Dermis microvascular lymphatic vessel endothelial cell (primary cell): ENCODE measurements at regions not wholly inside any gene's neighbourhood (a gene's known extent, or its start where the extent isn't known, plus 50 kb on each side); places are given as distances from the start of the nearest gene placed in this dataset.
A peak's percentile ranks its signal among the peaks of the same experiment; 100 is the strongest.
"Not testable (repeated sequence)": the region's sequence is repeated elsewhere in the genome, so short reads cannot be mapped to it uniquely, and the experiment has no call there.

Experiments
- DNase-seq, 2 donors: peaks; one replicate each; pipeline versions ENCODE4 v3.0.0 to v3.0.0-alpha.2; 2010; ENCODE audit warnings: low read depth in 2 of 2

GRCh38 chr5:60445921-60446320, 254.0 kb downstream of the DEPDC1B start:
- no peak for DNase-seq

- no peak for DNase-seq
Measured at GRCh38 chr5:60445427-60445826, 254.5 kb downstream of the DEPDC1B start.

- DNase-seq: no peak
Measured at GRCh38 chr5:60444661-60445360, 255.2 kb downstream of the DEPDC1B start.

DNA sequence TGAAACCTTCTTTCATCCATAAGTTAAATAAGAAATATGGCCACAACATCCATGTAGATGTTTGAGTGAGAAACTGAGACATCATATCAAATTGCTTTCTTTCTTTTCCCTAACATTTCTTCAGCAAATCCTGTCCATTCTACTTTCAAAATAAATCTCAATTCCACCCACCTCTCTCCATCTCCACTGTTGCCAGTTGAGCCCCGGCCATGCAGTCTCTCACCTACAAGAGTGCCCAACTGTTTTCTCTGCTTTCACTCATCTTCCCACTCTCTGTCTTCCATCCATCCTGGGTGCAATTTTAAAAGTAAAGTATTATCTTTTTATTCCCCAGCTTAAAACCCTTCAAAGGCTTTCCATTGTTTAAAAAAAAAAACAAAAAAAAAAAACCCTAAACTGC, 260.4 kb downstream of the DEPDC1B start:
- no peak for DNase-seq

GRCh38 chr5:60437308-60437707, 262.7 kb downstream of the DEPDC1B start:
- DNase-seq: no peak

DNA sequence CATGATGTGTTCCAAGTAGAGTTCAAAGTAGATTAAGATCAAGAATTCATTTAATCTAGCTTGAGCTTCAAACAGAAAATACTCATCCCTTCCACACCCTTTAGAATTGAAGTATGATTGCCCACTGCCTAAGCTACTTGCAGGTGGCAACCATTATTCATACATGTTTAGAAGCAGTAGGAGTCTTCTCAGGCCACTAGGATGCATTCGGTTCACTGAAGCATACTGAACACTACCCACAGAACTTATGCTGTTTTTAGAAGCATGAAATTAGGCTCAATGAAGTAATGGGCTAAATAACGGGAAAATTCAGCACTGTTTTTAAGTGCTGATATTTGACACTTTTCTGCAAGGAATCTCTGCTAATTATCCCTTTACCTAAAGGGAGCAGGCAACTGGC, 263.4 kb downstream of the DEPDC1B start:
- no peak for DNase-seq

- no peak for DNase-seq
Measured at GRCh38 chr5:60435808-60436207, 264.2 kb downstream of the DEPDC1B start.

DNA sequence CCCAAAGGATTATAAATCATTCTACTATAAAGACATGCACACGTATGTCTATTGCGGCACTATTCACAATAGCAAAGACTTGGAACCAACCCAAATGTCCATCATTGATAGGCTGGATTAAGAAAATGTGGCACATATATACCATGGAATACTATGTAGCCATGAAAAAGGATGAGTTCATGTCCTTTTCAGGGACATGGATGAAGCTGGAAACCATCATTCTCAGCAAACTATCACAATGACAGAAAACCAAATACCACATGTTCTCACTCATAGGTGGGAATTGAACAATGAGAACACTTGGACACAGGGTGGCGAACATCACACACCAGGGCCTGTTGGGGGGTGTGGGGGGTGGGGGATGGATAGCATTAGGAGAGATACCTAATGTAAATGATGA, 273.8 kb downstream of the DEPDC1B start:
- not testable (repeated sequence) for DNase-seq

DNA sequence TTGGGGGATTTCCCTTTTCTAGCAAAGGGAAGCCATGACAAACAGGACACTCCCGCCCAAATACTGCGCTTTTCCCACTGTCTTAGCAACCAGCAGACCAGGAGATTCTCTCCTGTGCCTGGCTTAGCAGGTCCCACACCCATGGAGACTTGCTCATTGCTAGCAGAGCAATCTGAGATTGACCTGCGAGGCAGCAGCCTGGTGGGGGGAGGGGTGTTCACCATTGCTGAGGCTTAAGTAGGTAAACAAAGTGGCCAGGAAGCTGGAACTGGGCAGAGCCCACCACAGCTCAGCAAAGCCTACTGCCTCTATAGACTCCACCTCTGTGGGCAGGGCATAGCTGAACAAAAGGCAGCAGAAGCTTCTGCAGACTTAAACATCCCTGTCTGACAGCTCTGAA, 279.2 kb downstream of the DEPDC1B start:
- DNase-seq: not testable (repeated sequence)

DNA sequence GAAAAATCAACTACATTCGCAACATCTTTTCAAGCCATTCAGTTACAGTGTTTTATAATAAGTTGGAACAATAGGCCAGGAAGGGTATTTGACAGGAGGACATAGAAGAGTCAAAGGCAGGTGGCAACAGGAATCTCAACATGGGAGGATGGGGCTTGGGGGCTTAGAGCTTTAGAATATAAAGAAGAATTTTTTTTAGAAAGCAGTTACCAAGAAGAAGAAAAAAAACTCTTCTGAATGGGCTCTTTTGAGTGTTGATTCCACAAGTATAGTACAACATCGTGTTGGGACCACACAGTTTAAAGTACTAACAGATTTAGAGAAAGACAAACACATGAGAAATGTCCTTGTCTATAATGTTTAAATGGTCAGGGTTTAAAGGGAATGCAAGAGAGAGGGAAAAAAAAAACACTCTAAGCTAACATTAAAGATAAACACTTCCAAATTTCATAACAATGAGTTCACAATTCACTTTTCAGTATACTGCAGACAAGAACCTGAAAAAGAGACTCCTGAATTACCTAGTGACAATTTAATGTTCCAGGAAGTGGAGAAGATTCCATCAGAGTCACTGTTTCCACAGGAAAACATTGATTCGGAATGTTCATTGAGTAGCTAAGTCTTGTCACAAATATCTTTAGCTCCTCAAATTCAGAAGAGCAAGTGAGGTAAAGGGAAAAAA, 282.3 kb downstream of the DEPDC1B start:
- peak in 1 of 2 donors; percentile 59 for DNase-seq

- DNase-seq: no peak
Measured at GRCh38 chr5:60415443-60415842, 284.5 kb downstream of the DEPDC1B start.

- no peak for DNase-seq
Measured at GRCh38 chr5:60410427-60410826, 289.5 kb downstream of the DEPDC1B start.

GRCh38 chr5:60404171-60404570, 295.8 kb downstream of the DEPDC1B start:
- no peak for DNase-seq

GRCh38 chr5:60403343-60404006, 296.5 kb downstream of the DEPDC1B start:
- no peak for DNase-seq

DNA sequence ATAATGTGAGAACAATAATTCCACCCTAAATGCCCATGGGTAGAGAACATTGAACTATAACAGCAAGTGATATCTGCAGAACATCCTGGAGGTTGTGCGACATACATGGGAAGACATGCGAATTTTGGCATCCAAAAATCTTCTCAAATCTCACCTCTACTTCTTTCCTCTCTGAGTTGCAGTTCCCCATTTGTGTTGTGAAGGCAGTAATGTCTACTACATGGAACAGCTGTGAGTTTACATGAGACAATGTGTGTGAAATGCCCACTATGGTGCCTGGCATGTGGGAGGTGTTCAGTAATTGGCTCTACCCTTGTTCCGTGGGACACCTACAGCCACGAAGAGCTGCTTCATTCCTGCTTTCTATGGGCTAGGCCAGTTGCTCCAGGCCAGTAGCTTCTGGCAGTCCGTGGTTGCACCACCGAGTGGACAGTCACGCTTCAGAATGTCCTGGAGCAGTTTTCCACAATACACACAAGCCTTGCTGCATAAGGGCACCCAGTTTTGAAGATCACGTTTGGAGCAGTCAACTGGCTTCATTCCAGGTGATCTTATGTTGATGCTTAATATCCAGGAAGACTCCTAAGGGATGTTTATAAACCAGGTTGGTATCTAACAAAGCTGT, 297.7 kb downstream of the DEPDC1B start:
- no peak for DNase-seq

DNA sequence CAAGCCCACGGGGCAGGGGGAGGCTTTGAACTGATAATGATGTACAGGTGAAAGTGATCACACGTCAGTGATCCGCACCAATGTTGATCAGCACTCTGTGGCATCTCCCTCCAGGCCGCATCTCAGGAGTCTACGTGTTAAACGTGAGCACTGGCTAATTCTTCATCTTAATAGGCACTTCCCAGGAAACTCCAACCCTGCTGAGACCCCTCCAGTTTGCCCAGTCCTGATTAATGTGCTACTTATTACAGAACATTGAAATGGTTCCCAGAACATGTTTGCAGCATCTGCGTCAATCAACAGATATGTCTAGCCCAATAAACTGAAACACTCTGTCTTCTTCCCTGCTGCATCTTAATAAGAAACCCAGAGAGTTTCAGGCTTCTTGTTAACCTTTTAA, 298.4 kb downstream of the DEPDC1B start:
- DNase-seq: no peak

DNA sequence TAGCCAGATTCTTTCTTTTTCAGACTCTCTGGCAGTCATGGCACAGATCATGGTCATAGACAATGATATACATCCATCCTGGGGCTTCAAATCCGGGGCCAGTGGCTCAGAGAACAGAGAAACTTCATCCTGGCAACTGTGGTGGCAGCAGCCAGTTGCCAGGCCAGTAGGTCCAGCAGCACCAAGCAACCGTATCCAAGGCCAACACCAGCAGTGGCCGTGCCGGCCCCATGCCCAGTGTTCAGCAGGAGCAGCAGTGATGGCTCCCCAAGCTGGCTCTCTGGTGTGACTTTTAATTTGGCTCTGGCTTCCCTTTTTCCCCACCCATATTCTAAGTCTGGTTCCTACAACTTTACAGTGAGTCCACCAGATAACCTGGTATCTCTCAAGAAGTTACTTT, 300.5 kb downstream of the DEPDC1B start:
- DNase-seq: no peak

DNA sequence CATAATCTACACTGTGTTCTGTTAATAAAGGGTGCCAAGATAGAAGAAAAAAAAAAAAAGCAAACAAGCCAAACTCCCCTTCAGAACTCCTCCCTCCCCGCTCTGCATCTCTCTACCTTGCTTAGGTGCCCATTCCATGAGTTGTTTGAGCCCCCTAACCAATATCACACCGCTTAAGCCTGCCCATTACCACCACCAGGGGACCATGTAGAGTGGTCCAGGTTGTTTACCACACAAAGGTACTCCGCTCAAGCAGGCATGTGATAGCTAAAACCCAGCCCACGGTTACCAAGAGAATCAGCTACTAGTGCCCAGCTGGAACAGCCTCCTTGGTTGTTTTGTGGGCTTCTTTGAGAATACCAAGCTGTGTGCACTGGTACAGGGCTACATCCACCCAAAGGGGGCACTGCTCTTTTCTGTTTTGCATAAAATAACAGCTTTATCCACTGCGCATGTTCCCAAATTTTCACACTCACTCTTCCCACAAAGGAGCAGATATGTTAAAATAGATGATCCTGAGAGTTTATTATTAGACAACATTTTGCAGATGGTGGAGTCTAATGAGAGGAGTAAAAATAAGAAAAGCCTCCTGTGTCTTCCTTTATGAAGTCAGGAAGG, 304.1 kb downstream of the DEPDC1B start:
- DNase-seq: no peak

DNA sequence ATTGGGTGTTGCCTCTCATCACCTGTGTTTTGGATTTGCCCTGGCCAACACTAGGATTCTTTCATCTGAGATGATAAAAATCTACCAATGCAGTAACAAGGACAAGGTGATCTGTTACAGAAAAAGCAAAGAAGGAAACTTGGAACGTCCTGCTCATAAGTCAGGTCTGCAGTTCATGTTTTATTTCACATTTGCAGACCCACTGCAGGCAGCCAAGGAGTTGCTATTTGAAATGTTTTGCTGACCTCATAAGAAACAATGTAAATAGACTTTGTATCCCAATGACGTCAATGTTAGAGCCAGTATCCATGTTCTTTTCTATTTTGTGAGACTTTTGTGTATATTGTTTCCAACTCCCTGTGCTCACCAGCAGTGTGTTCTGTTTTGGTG, 312.9 kb downstream of the DEPDC1B start:
- DNase-seq: no peak

DNA sequence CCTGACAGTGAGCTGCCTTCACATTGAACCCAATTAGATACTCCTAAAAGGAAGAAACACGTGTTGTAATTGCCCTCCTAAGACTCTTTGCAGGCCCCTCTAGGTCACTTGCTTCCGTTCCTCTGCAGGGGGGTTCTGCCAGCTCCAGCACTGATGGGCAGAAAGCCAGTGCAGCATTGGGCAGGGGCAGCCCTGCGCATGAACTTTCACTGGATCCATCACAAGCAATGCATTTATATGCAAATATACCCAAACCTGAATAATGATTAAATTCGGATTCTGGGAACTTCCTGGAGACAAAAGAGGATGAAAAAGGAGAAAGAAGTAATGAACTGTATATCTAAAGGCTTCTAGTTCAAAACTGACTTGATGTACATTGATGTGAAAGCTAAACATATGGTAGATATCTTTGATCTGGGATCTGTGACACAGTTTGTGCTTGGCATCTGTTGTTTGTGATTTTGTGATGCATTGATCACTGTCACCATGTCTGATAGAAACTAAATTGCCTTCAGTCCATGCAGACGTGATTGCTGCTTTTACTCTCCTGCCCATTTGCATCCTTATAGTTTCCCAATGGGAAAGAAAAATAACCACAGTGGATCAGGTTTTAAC, 313.4 kb downstream of the DEPDC1B start:
- DNase-seq: no peak

DNA sequence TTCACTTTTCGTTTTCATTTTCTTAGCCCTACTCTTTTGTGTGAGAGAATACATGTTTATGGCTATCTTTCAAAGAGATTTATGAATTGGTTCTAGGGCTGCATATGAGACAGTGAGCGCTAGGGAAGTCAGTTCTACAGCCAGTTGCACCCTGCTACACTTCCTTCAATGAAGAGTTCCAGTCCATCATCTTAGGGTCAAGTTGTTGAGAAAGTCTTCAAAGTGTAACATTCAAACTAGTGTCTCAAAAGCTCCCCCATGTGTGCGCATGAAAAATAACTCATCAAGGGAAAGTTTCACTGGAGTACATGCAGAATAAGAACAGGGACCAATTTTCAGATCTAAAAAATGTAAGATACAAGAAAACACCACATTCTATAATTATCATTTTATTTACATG, 317.2 kb downstream of the DEPDC1B start:
- DNase-seq: peak; percentile 29 to 32

GRCh38 chr5:60379907-60380306, 320.1 kb downstream of the DEPDC1B start:
- no peak for DNase-seq
